ENCODE measurements at regions not wholly inside any gene's neighbourhood (a gene's known extent, or its start where the extent isn't known, plus 50 kb on each side); places are given as distances from the start of the nearest gene placed in this dataset.

GRCh38 chr1:209505044-209505443 lies 78.5 kb upstream of the CAMK1G start:
- TF ChIP-seq RAD21 (conservative IDR thresholded peaks at IDR 0.05) (no peak), EZH2 (IDR thresholded peaks at IDR 0.05; ENCODE audit: borderline replicate concordance, insufficient read depth, low read length, poor library complexity, severe bottlenecking) (no peak)
